GM12878 (cell line): ENCODE measurements at regions not wholly inside any gene's neighbourhood (a gene's known extent, or its start where the extent isn't known, plus 50 kb on each side); places are given as distances from the start of the nearest gene placed in this dataset.

ENCODE experiments used
- ATAC-seq: fragments of 200-7000 bp; cut with Tn5 transposase; 3 replicates; pipeline ENCODE4 v1.9.1; 2020; ENCODE audit warnings: mild to moderate bottlenecking, moderate library complexity
- BruUV-seq: library from RNA; stranded (reverse); fragments of 400-500 nt; replicated peaks from 2 replicates; lab custom pipeline; 2021; lab: Mats Ljungman, UMichigan
- CTCF ChIA-PET: fragments of 300-600 bp; sonication (Branson Sonifier 250); formaldehyde crosslinking; extraction: SDS; loops from one replicate; lab custom pipeline; 2021; ENCODE audit warnings: inconsistent platforms; lab: Yijun Ruan, JAX
- POLR2A ChIA-PET: fragments of 350-600 bp; formaldehyde crosslinking; extraction: SDS; loops from one replicate; lab custom pipeline; 2021; ENCODE audit warnings: inconsistent platforms; lab: Charles Lee
- RAD21 ChIA-PET: fragments of 300-600 bp; sonication (Branson Sonifier 250); formaldehyde crosslinking; loops from one replicate; lab custom pipeline; 2023; ENCODE audit warnings: antibody characterized with exemption; ENCODE audit not compliant: unreplicated experiment; lab: Charles Lee
- SMC1A ChIA-PET: fragments of 300-600 bp; sonication (Branson Sonifier 250); formaldehyde crosslinking; loops from one replicate; lab custom pipeline; 2023; ENCODE audit not compliant: unreplicated experiment, uncharacterized antibody; lab: Charles Lee
- DNase-seq: peaks from one replicate; pipeline ENCODE4 v3.0.0-alpha.2; 2011; ENCODE audit warnings: low read depth, low spot score
- FAIRE-seq: peaks from 3 replicates; lab custom pipeline; 2011; peaks lifted over from hg19 to GRCh38; lab: Jason Lieb, UNC
- H2AFZ ChIP-seq: 2 replicates; pipeline ENCODE4 v1.6.0; 2011; ENCODE audit warnings: low read depth, low read length, control low read depth; ENCODE audit not compliant: control insufficient read depth
- H3K27ac ChIP-seq: 2 replicates; pipeline ENCODE4 v1.5.1; 2011; ENCODE audit warnings: control low read depth; ENCODE audit not compliant: control insufficient read depth, insufficient read depth
- H3K27me3 ChIP-seq, 2 experiments: replicated peaks in 1 of 2; 2 replicates each; pipeline versions ENCODE4 v1.6.0 to v1.6.1; 2011; ENCODE audit warnings: low read length in 1 of 2; ENCODE audit not compliant: control insufficient read depth in 2 of 2, insufficient read depth in 2 of 2
- H3K36me3 ChIP-seq, 2 experiments: 2 replicates each; pipeline ENCODE4 v1.5.1; 2011; ENCODE audit warnings: low read length in 1 of 2; ENCODE audit not compliant: control insufficient read depth in 2 of 2, insufficient read depth in 2 of 2
- H3K4me1 ChIP-seq: 2 replicates; pipeline ENCODE4 v1.6.1; 2011; ENCODE audit warnings: mild to moderate bottlenecking, low read length, moderate library complexity, mixed read lengths; ENCODE audit not compliant: control insufficient read depth, insufficient read depth
- H3K4me2 ChIP-seq: 2 replicates; pipeline ENCODE4 v1.6.0; 2011; ENCODE audit warnings: control low read depth; ENCODE audit not compliant: control insufficient read depth, insufficient read depth
- H3K4me3 ChIP-seq: fragments of 200-600 bp; sonication (generic); 2 replicates; pipeline ENCODE4 v1.5.1; 2016
- H3K79me2 ChIP-seq: 2 replicates; pipeline ENCODE4 v1.6.0; 2011; ENCODE audit warnings: low read length; ENCODE audit not compliant: control insufficient read depth, insufficient read depth
- H3K9ac ChIP-seq: 2 replicates; pipeline ENCODE4 v1.8.0; 2011; ENCODE audit warnings: low read length, control low read depth, mixed read lengths; ENCODE audit not compliant: control insufficient read depth, insufficient read depth
- H3K9me3 ChIP-seq: replicated peaks from 3 replicates; pipeline ENCODE4 v1.5.1; 2011; ENCODE audit warnings: mild to moderate bottlenecking, low read length; ENCODE audit not compliant: control insufficient read depth, insufficient read depth
- H4K20me1 ChIP-seq: 2 replicates; pipeline ENCODE4 v1.6.0; 2011; ENCODE audit not compliant: control insufficient read depth, insufficient read depth
- BCL11A ChIP-seq: IDR thresholded peaks from 2 replicates; pipeline ENCODE4 v1.6.1; 2011; ENCODE audit warnings: low read depth, low read length
- CBFB ChIP-seq: IDR thresholded peaks from 2 replicates; pipeline ENCODE4 v1.6.1; 2016; ENCODE audit warnings: antibody characterized with exemption, low read depth
- CHD4 ChIP-seq: fragments of 200-600 bp; sonication (generic); IDR thresholded peaks from 2 replicates; pipeline ENCODE4 v1.6.1; 2016; ENCODE audit warnings: mild to moderate bottlenecking
- DPF2 ChIP-seq: fragments of 450-650 bp; IDR thresholded peaks from 2 replicates; pipeline ENCODE4 v1.6.1; 2017; ENCODE audit warnings: mild to moderate bottlenecking
- EED ChIP-seq: sonication (generic); IDR thresholded peaks from 2 replicates; pipeline ENCODE4 v1.6.1; 2016; ENCODE audit warnings: antibody characterized with exemption, low read depth
- FOXK2 ChIP-seq: fragments of 450-650 bp; IDR thresholded peaks from 2 replicates; pipeline ENCODE4 v1.6.1; 2017; ENCODE audit warnings: mild to moderate bottlenecking, moderate library complexity
- IRF5 ChIP-seq: fragments of 450-650 bp; IDR thresholded peaks from 2 replicates; pipeline ENCODE4 v1.6.1; 2017; ENCODE audit warnings: borderline replicate concordance
- MEF2B ChIP-seq: fragments of 450-650 bp; IDR thresholded peaks from 2 replicates; pipeline ENCODE4 v1.6.1; 2018; ENCODE audit warnings: mild to moderate bottlenecking, moderate library complexity; ENCODE audit not compliant: partially characterized antibody, poor library complexity, severe bottlenecking
- MLLT1 ChIP-seq: fragments of 450-650 bp; IDR thresholded peaks from 2 replicates; pipeline ENCODE4 v1.6.1; 2016; ENCODE audit warnings: mild to moderate bottlenecking
- MTA2 ChIP-seq: fragments of 450-650 bp; IDR thresholded peaks from 2 replicates; pipeline ENCODE4 v1.6.1; 2016; ENCODE audit warnings: low read depth, mild to moderate bottlenecking, moderate library complexity
- MYC ChIP-seq: IDR thresholded peaks from 2 replicates; pipeline ENCODE4 v1.6.1; 2011; ENCODE audit warnings: mild to moderate bottlenecking, low read length, moderate library complexity, inconsistent platforms; ENCODE audit not compliant: insufficient read depth, insufficient replicate concordance, insufficient read length, severe bottlenecking
- PAX5 ChIP-seq: IDR thresholded peaks from 2 replicates; pipeline ENCODE4 v1.6.1; 2011; ENCODE audit warnings: low read depth, low read length, borderline replicate concordance
- POLR2AphosphoS5 ChIP-seq: IDR thresholded peaks from 2 replicates; pipeline ENCODE4 v1.6.1; 2011; ENCODE audit warnings: mild to moderate bottlenecking, low read length, inconsistent platforms
- SIX5 ChIP-seq: IDR thresholded peaks from 2 replicates; pipeline ENCODE4 v1.6.1; 2011; ENCODE audit warnings: mild to moderate bottlenecking, low read depth, low read length, moderate library complexity; ENCODE audit not compliant: severe bottlenecking
- SKIL ChIP-seq: fragments of 450-650 bp; IDR thresholded peaks from 2 replicates; pipeline ENCODE4 v1.6.1; 2017; ENCODE audit warnings: mild to moderate bottlenecking, low read depth, inconsistent platforms; ENCODE audit not compliant: poor library complexity, severe bottlenecking
- SPI1 ChIP-seq: IDR thresholded peaks from 2 replicates; pipeline ENCODE4 v1.6.1; 2011; ENCODE audit warnings: low read depth, mild to moderate bottlenecking, low read length, moderate library complexity, borderline replicate concordance; ENCODE audit not compliant: insufficient read depth
- WRNIP1 ChIP-seq: IDR thresholded peaks from 2 replicates; pipeline ENCODE4 v1.6.1; 2011; ENCODE audit warnings: low read depth, low read length, improper control_type of control experiment, borderline replicate concordance
- YBX1 ChIP-seq: fragments of 450-650 bp; IDR thresholded peaks from 2 replicates; pipeline ENCODE4 v1.6.1; 2016; ENCODE audit warnings: antibody characterized with exemption
- ZBTB33 ChIP-seq: fragments of 450-650 bp; IDR thresholded peaks from 2 replicates; pipeline ENCODE4 v1.6.1; 2017; ENCODE audit warnings: mild to moderate bottlenecking
- ZNF622 ChIP-seq: fragments of 450-650 bp; IDR thresholded peaks from 2 replicates; pipeline ENCODE4 v1.6.1; 2017; ENCODE audit warnings: mild to moderate bottlenecking, inconsistent platforms
- WGBS: methylation state at CpG from one replicate; pipeline ENCODE4 v1.1.6; 2016; ENCODE audit warnings: low lambda C conversion rate; ENCODE audit not compliant: insufficient replicate concordance, insufficient coverage; ENCODE audit errors: missing lambda C conversion rate; 5-methylcytosine and 5-hydroxymethylcytosine counted together
- in situ Hi-C: fragments of 300-500 bp; cut with MboI; formaldehyde crosslinking; loops from 9 replicates; pipeline ENCODE4 v1.14.3; 2018; ENCODE audit warnings: mixed read lengths
- intact Hi-C: fragments of 100-400 bp; cut with micrococcal nuclease; formaldehyde crosslinking; loops from one replicate; pipeline ENCODE4 v1.14.2; 2022; ENCODE audit not compliant: unreplicated experiment

GRCh38 chr13:54489359-54489758 is 1460.7 kb downstream of the OLFM4 start:
- no peak for TF ChIP-seq YBX1
- TF ChIP-seq EED = no peak
- TF ChIP-seq SIX5 = no peak
- no peak for TF ChIP-seq IRF5
- TF ChIP-seq FOXK2 = no peak
- no peak for TF ChIP-seq ZNF622
- TF ChIP-seq PAX5 = no peak
- no peak for TF ChIP-seq WRNIP1
- no peak for TF ChIP-seq CBFB
- no peak for TF ChIP-seq SPI1
- no peak for TF ChIP-seq MLLT1
- TF ChIP-seq DPF2 = no peak
- TF ChIP-seq CHD4 = no peak
- no peak for TF ChIP-seq SKIL
- TF ChIP-seq MYC = no peak
- TF ChIP-seq BCL11A = no peak
- no peak for TF ChIP-seq MEF2B
- no peak for TF ChIP-seq ZBTB33
- no peak for TF ChIP-seq MTA2
- no peak for TF ChIP-seq POLR2AphosphoS5
- TF ChIP-seq, all 136 proteins: peak for 0
- no peaks in the 10 kb centered on the region for H4K20me1 ChIP-seq
- no peaks in the 10 kb centered on the region for H3K27me3 ChIP-seq
- no peak overlapping the region for H3K4me3 ChIP-seq
- no peak overlapping the region for H3K4me2 ChIP-seq
- in situ Hi-C loops (no loop called here), intact Hi-C loops (no loop called here)
- no peak for FAIRE-seq
- H3K79me2 ChIP-seq = no peaks in the 10 kb centered on the region
- H3K9ac ChIP-seq = no peak overlapping the region
- no peaks in the 10 kb centered on the region for H3K9me3 ChIP-seq
- ChIA-PET CTCF (no interaction called here), SMC1A (no interaction called here), POLR2A (no interaction called here), RAD21 (no interaction called here)
- WGBS = 88% methylated on average over 1 of the region's 1 CpG
- no peaks in the 10 kb centered on the region for H3K36me3 ChIP-seq
- no TSS peak for BruUV-seq
- no peak overlapping the region for H3K27ac ChIP-seq
- no peak for DNase-seq
- ATAC-seq = no peak
- no peaks in the 10 kb centered on the region for H3K4me1 ChIP-seq
- H2AFZ ChIP-seq = no peak overlapping the region
